GM12891 (cell line): ENCODE measurements at regions not wholly inside any gene's neighbourhood (a gene's known extent, or its start where the extent isn't known, plus 50 kb on each side); places are given as distances from the start of the nearest gene placed in this dataset.

Experiments used
- PAX5 ChIP-seq: IDR thresholded peaks from 2 replicates; pipeline ENCODE4 v1.6.1; 2011; ENCODE audit warnings: low read length, moderate library complexity, mild to moderate bottlenecking; ENCODE audit not compliant: insufficient read depth, severe bottlenecking
- POLR2A ChIP-seq: IDR thresholded peaks from 2 replicates; pipeline ENCODE4 v1.6.1; 2011; ENCODE audit warnings: low read depth, low read length, control low read depth
- POLR2AphosphoS5 ChIP-seq: IDR thresholded peaks from 2 replicates; pipeline ENCODE4 v1.6.1; 2011; ENCODE audit warnings: low read depth, low read length, control low read depth
- SPI1 ChIP-seq: IDR thresholded peaks from 2 replicates; pipeline ENCODE4 v1.6.1; 2011; ENCODE audit warnings: low read depth, low read length, control low read depth
- TAF1 ChIP-seq: IDR thresholded peaks from 2 replicates; pipeline ENCODE4 v1.6.1; 2011; ENCODE audit warnings: low read depth, low read length, control low read depth

GRCh38 chr2:145743011-145743410, 1223.1 kb upstream of the ZEB2 start:
- TF ChIP-seq POLR2A, result no peak
- TF ChIP-seq PAX5, result no peak
- TF ChIP-seq POLR2AphosphoS5, result no peak
- TF ChIP-seq TAF1, result no peak
- TF ChIP-seq SPI1, result peak; percentile 77
